Neuronal stem cell (in vitro differentiated cells): ENCODE measurements at regions not wholly inside any gene's neighbourhood (a gene's known extent, or its start where the extent isn't known, plus 50 kb on each side); places are given as distances from the start of the nearest gene placed in this dataset.

ENCODE experiments used
- DNase-seq: peaks from one replicate; pipeline ENCODE4 v3.0.0-alpha.2; 2013; ENCODE audit warnings: low spot score
- H2AFZ ChIP-seq: one replicate; pipeline ENCODE4 v1.6.1; 2013; ENCODE audit warnings: mild to moderate bottlenecking, low read length, inconsistent platforms
- H2AK5ac ChIP-seq: 2 replicates; pipeline ENCODE4 v1.6.1; 2013; ENCODE audit warnings: low read depth, mild to moderate bottlenecking, inconsistent platforms, low read length, moderate library complexity, mixed read lengths
- H2BK120ac ChIP-seq: 2 replicates; pipeline ENCODE4 v1.6.1; 2013; ENCODE audit warnings: low read depth, mild to moderate bottlenecking, inconsistent platforms, low read length, moderate library complexity, mixed read lengths
- H2BK12ac ChIP-seq: one replicate; pipeline ENCODE4 v1.6.1; 2013; ENCODE audit warnings: low read length, inconsistent platforms
- H2BK15ac ChIP-seq: 2 replicates; pipeline ENCODE4 v1.6.1; 2013; ENCODE audit warnings: mild to moderate bottlenecking, low read length, inconsistent platforms, mixed read lengths
- H2BK5ac ChIP-seq: one replicate; pipeline ENCODE4 v1.6.1; 2013; ENCODE audit warnings: inconsistent platforms, mild to moderate bottlenecking, low read length, moderate library complexity
- H3K14ac ChIP-seq: one replicate; pipeline ENCODE4 v1.6.1; 2013; ENCODE audit warnings: low read length, inconsistent platforms
- H3K18ac ChIP-seq: 2 replicates; pipeline ENCODE4 v1.6.1; 2013; ENCODE audit warnings: low read length, inconsistent platforms
- H3K23ac ChIP-seq: 2 replicates; pipeline ENCODE4 v1.6.1; 2013; ENCODE audit warnings: low read depth, mild to moderate bottlenecking, mixed read lengths, low read length, inconsistent platforms; ENCODE audit not compliant: poor library complexity
- H3K27ac ChIP-seq: replicated peaks from 3 replicates; pipeline ENCODE4 v1.5.1; 2013; ENCODE audit warnings: low read length, inconsistent platforms
- H3K27me3 ChIP-seq, 3 experiments: 2 replicates each; pipeline ENCODE4 v1.6.1; 2013; ENCODE audit warnings: low read length in 3 of 3, mild to moderate bottlenecking in 2 of 3, inconsistent platforms in 1 of 3, low read depth in 1 of 3, mixed read lengths in 1 of 3, moderate library complexity in 1 of 3; ENCODE audit not compliant: control insufficient read depth in 3 of 3, insufficient read depth in 3 of 3
- H3K36me3 ChIP-seq, 2 donors: replicated peaks in 1 of 2; 2 replicates each; pipeline ENCODE4 v1.6.1; 2013; ENCODE audit warnings: low read length in 2 of 2; ENCODE audit not compliant: control insufficient read depth in 2 of 2, insufficient read depth in 2 of 2
- H3K4ac ChIP-seq: 2 replicates; pipeline ENCODE4 v1.6.1; 2013; ENCODE audit warnings: inconsistent platforms, mild to moderate bottlenecking, low read length, moderate library complexity
- H3K4me1 ChIP-seq, 2 donors: 1 replicate in 1 of 2; 2 replicates in 1 of 2; pipeline ENCODE4 v1.6.1; 2013; ENCODE audit warnings: low read length in 2 of 2, low read depth in 1 of 2; ENCODE audit not compliant: control insufficient read depth in 2 of 2, insufficient read depth in 1 of 2
- H3K4me2 ChIP-seq: one replicate; pipeline ENCODE4 v1.6.1; 2013; ENCODE audit warnings: mild to moderate bottlenecking, low read length, inconsistent platforms; ENCODE audit not compliant: insufficient read depth, poor library complexity, severe bottlenecking
- H3K4me3 ChIP-seq, 2 donors: 2 replicates each; pipeline ENCODE4 v1.5.1; 2013; ENCODE audit warnings: low read length in 2 of 2, mild to moderate bottlenecking in 2 of 2, inconsistent platforms in 1 of 2, moderate library complexity in 1 of 2
- H3K79me1 ChIP-seq: one replicate; pipeline ENCODE4 v1.6.1; 2013; ENCODE audit warnings: low read depth, mild to moderate bottlenecking, inconsistent platforms, low read length, moderate library complexity
- H3K9ac ChIP-seq: one replicate; pipeline ENCODE4 v1.6.1; 2013; ENCODE audit warnings: mild to moderate bottlenecking, low read depth, low read length, inconsistent platforms; ENCODE audit not compliant: poor library complexity
- H3K9me3 ChIP-seq, 2 donors: replicated peaks in 1 of 2; 2 replicates each; pipeline versions ENCODE3 to v1.6.1; 2013; ENCODE audit warnings: low read length in 2 of 2, mild to moderate bottlenecking in 2 of 2, inconsistent platforms in 1 of 2, low read depth in 1 of 2, mixed read lengths in 1 of 2, moderate library complexity in 1 of 2; ENCODE audit not compliant: control insufficient read depth in 2 of 2, insufficient read depth in 1 of 2
- H4K8ac ChIP-seq: one replicate; pipeline ENCODE4 v1.6.1; 2013; ENCODE audit warnings: low read depth, mild to moderate bottlenecking, inconsistent platforms, low read length, moderate library complexity
- H4K91ac ChIP-seq: one replicate; pipeline ENCODE4 v1.6.1; 2013; ENCODE audit warnings: low read length, low read depth, mild to moderate bottlenecking, inconsistent platforms; ENCODE audit not compliant: poor library complexity
- WGBS, 2 donors: extraction: QIAGEN DNeasy Blood & Tissue Kit; methylation state at CpG; one replicate each; pipeline ENCODE4 v1.1.7; 2013; ENCODE audit warnings: missing lambda C conversion rate in 2 of 2, mixed read lengths in 1 of 2; ENCODE audit not compliant: insufficient read length in 2 of 2, insufficient replicate concordance in 1 of 2; ENCODE audit errors: extremely low coverage in 2 of 2; 5-methylcytosine and 5-hydroxymethylcytosine counted together

DNA sequence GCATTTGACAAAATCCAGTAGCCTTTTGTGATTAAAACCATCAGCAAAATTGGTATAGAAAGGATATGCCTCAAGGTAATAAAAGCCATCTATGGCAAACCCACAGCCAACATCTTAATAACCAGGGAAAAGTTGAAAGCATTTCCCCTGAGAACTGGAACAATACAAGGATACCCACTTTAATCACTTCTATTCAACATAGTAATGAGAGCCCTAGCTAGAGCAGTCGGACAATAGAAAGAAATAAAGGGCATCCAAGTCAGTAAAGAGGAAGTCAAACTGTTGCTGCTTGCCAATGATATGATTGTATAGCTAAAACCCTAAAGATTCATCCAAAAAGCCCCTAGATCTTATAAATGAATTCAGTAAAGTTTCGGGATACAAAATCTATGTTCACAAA lies 1510.3 kb downstream of the PCDH9 start:
- H3K14ac ChIP-seq: no peak overlapping the region
- H3K79me1 ChIP-seq: no peaks in the 10 kb centered on the region
- no peak overlapping the region for H3K23ac ChIP-seq
- H2AK5ac ChIP-seq: no peak overlapping the region
- DNase-seq: no peak
- no peak overlapping the region for H3K4ac ChIP-seq
- H3K9me3 ChIP-seq: no peaks in the 10 kb centered on the region
- no peak overlapping the region for H3K18ac ChIP-seq
- no peak overlapping the region for H2BK15ac ChIP-seq
- H3K4me1 ChIP-seq: no peaks in the 10 kb centered on the region
- no peak overlapping the region for H3K27ac ChIP-seq
- no peaks in the 10 kb centered on the region for H3K27me3 ChIP-seq
- no peak overlapping the region for H2BK120ac ChIP-seq
- H2BK5ac ChIP-seq: no peak overlapping the region
- H3K36me3 ChIP-seq: no peaks in the 10 kb centered on the region
- H2AFZ ChIP-seq: no peak overlapping the region
- no peak overlapping the region for H3K4me2 ChIP-seq
- no peak overlapping the region for H4K91ac ChIP-seq
- H4K8ac ChIP-seq: no peak overlapping the region
- no CpG with 5 or more reads among the region's 2 CpGs for WGBS, 2 donors
- no peak overlapping the region for H3K4me3 ChIP-seq
- H3K9ac ChIP-seq: no peak overlapping the region
- H2BK12ac ChIP-seq: no peak overlapping the region

DNA sequence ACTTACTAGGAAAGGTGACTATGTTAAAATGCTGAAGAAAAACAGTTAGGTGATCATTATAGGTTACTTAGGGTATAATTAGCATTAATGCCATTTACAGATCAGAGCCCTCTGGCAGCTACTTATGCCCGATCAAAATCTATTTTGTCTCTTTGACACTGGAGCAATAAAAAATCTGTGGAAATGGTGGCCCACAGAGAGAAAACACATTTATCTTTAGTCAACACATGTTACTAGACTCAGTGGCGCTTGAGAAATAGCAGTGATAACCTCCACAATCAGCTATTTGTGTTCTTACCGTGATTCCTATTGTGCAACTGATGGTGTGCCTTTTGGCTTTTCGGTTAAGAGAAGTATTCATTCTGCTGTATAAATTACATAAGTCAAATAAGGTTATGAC lies 1519.6 kb downstream of the PCDH9 start:
- Histone ChIP-seq H3K9ac (no peak overlapping the region), H3K14ac (no peak overlapping the region), H3K36me3 (no peaks in the 10 kb centered on the region), H2AK5ac (no peak overlapping the region), H2BK5ac (no peak overlapping the region), H2BK15ac (no peak overlapping the region), H4K8ac (no peak overlapping the region), H2AFZ (no peak overlapping the region), H3K27ac (no peak overlapping the region), H3K18ac (no peak overlapping the region), H3K9me3 (no peaks in the 10 kb centered on the region), H3K4me1 (no peaks in the 10 kb centered on the region), H2BK12ac (no peak overlapping the region), H3K4me3 (no peak overlapping the region), H3K27me3 (no peaks in the 10 kb centered on the region), H3K23ac (no peak overlapping the region), H3K79me1 (no peaks in the 10 kb centered on the region), H4K91ac (no peak overlapping the region), H2BK120ac (no peak overlapping the region), H3K4me2 (no peak overlapping the region), H3K4ac (no peak overlapping the region)
- DNase-seq: no peak
- WGBS, 2 donors: no CpG with 5 or more reads among the region's 4 CpGs

DNA sequence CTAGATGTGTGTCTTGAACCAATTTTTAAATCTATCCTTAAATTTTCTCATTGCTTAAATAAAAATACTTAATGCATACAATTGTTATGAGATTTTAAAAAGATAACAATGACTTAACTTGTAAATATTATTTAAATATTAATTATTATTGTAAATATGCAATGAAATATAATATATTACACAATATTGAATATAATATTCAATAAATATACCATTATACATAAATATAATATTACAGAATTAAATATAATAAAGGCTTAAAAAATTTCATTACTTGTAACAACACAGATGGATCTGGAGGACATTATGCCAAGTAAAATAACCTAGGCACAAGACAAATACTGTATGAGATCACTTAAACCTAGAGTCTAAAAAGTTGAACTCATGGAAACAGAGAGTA lies 1532.3 kb downstream of the PCDH9 start:
- H3K9ac ChIP-seq: no peak overlapping the region
- no peak overlapping the region for H3K27ac ChIP-seq
- no peaks in the 10 kb centered on the region for H3K79me1 ChIP-seq
- no peak overlapping the region for H2AFZ ChIP-seq
- H3K36me3 ChIP-seq: no peaks in the 10 kb centered on the region
- H2BK12ac ChIP-seq: no peak overlapping the region
- no peak for DNase-seq
- H4K8ac ChIP-seq: no peak overlapping the region
- H3K18ac ChIP-seq: no peak overlapping the region
- H3K14ac ChIP-seq: no peak overlapping the region
- no peaks in the 10 kb centered on the region for H3K4me1 ChIP-seq
- no peaks in the 10 kb centered on the region for H3K9me3 ChIP-seq
- H2BK15ac ChIP-seq: no peak overlapping the region
- H4K91ac ChIP-seq: no peak overlapping the region
- H3K23ac ChIP-seq: no peak overlapping the region
- no peaks in the 10 kb centered on the region for H3K27me3 ChIP-seq
- no peak overlapping the region for H2AK5ac ChIP-seq
- H3K4ac ChIP-seq: no peak overlapping the region
- no peak overlapping the region for H2BK5ac ChIP-seq
- no peak overlapping the region for H3K4me3 ChIP-seq
- no peak overlapping the region for H3K4me2 ChIP-seq
- no peak overlapping the region for H2BK120ac ChIP-seq

DNA sequence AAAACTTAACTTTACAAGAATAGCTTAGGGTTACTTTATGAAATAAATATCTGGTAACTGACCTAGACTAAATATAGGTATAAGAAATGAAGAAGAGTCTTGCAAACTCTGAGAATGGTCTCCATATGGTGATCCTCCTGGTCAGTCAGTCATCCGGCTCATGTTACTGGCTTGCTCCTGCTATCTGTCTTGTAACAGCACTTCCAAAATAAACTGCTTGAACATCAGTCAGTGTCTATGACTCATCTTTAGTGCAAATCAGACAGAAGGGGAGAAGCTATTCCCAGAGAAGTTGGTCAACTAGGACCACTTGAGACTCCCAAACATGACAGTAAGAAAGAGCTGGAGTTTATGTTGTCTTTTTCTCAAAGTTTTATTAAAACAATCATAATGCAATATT lies 1550.9 kb downstream of the PCDH9 start:
- Histone ChIP-seq H2AFZ (no peak overlapping the region), H3K23ac (no peak overlapping the region), H3K36me3 (no peaks in the 10 kb centered on the region), H4K8ac (no peak overlapping the region), H3K9me3 (no peaks in the 10 kb centered on the region), H2BK120ac (no peak overlapping the region), H3K27me3 (no peaks in the 10 kb centered on the region), H2BK12ac (no peak overlapping the region), H3K27ac (no peak overlapping the region), H2BK5ac (no peak overlapping the region), H3K4me2 (no peak overlapping the region), H3K18ac (no peak overlapping the region), H3K79me1 (no peaks in the 10 kb centered on the region), H2AK5ac (no peak overlapping the region), H2BK15ac (no peak overlapping the region), H3K9ac (no peak overlapping the region), H3K4ac (no peak overlapping the region), H4K91ac (no peak overlapping the region), H3K4me1 (no peaks in the 10 kb centered on the region), H3K4me3 (no peak overlapping the region), H3K14ac (no peak overlapping the region)
- no peak for DNase-seq
- WGBS, 2 donors: no CpG with 5 or more reads among the region's 1 CpG
